ENCODE measurements at regions not wholly inside any gene's neighbourhood (a gene's known extent, or its start where the extent isn't known, plus 50 kb on each side); places are given as distances from the start of the nearest gene placed in this dataset.
"Not testable (repeated sequence)": the region's sequence is repeated elsewhere in the genome, so short reads cannot be mapped to it uniquely, and the experiment has no call there.

GRCh38 chr21:23601549-23601948 lies 2005.7 kb downstream of the MRPL39 start:
- DNase-seq (ENCODE audit: low read depth) = no peak

- DNase-seq (ENCODE audit: low read depth) = no peak
Measured at GRCh38 chr21:23593582-23593981, 2013.7 kb downstream of the MRPL39 start.

GRCh38 chr21:23585419-23585818 lies 2021.9 kb downstream of the MRPL39 start:
- no peak for DNase-seq (ENCODE audit: low read depth)

GRCh38 chr21:23579573-23579972 lies 2027.7 kb downstream of the MRPL39 start:
- no peak for DNase-seq (ENCODE audit: low read depth)

- DNase-seq (ENCODE audit: low read depth) = no peak
Measured at GRCh38 chr21:23578027-23578426, 2029.3 kb downstream of the MRPL39 start.

- DNase-seq (ENCODE audit: low read depth) = no peak
Measured at GRCh38 chr21:23574932-23575331, 2032.3 kb downstream of the MRPL39 start.

- not testable (repeated sequence) for DNase-seq (ENCODE audit: low read depth)
Measured at GRCh38 chr21:23548924-23549323, 2058.4 kb downstream of the MRPL39 start.

- DNase-seq (ENCODE audit: low read depth) = no peak
Measured at GRCh38 chr21:23543333-23543732, 2063.9 kb downstream of the MRPL39 start.

GRCh38 chr21:23542097-23542496 lies 2065.2 kb downstream of the MRPL39 start:
- no peak for DNase-seq (ENCODE audit: low read depth)

GRCh38 chr21:23541571-23541970 lies 2065.7 kb downstream of the MRPL39 start:
- no peak for DNase-seq (ENCODE audit: low read depth)

- no peak for DNase-seq (ENCODE audit: low read depth)
Measured at GRCh38 chr21:23534850-23535249, 2072.4 kb downstream of the MRPL39 start.

- DNase-seq (ENCODE audit: low read depth) = no peak
Measured at GRCh38 chr21:23531444-23531843, 2075.8 kb downstream of the MRPL39 start.

- no peak for DNase-seq (ENCODE audit: low read depth)
Measured at GRCh38 chr21:23524685-23525084, 2082.6 kb downstream of the MRPL39 start.

- DNase-seq (ENCODE audit: low read depth) = no peak
Measured at GRCh38 chr21:23522751-23523150, 2084.5 kb downstream of the MRPL39 start.

GRCh38 chr21:23507501-23507900 lies 2099.8 kb downstream of the MRPL39 start:
- DNase-seq (ENCODE audit: low read depth) = no peak

- DNase-seq (ENCODE audit: low read depth) = no peak
Measured at GRCh38 chr21:23496729-23497128, 2110.6 kb downstream of the MRPL39 start.

GRCh38 chr21:23488245-23488644 lies 2119.0 kb downstream of the MRPL39 start:
- no peak for DNase-seq (ENCODE audit: low read depth)

- DNase-seq (ENCODE audit: low read depth) = no peak
Measured at GRCh38 chr21:23480591-23481270, 2126.6 kb downstream of the MRPL39 start.

GRCh38 chr21:23478381-23478780 lies 2128.9 kb downstream of the MRPL39 start:
- no peak for DNase-seq (ENCODE audit: low read depth)

- DNase-seq (ENCODE audit: low read depth) = no peak
Measured at GRCh38 chr21:23475281-23476219, 2131.7 kb downstream of the MRPL39 start.

GRCh38 chr21:23471877-23472276 lies 2135.4 kb downstream of the MRPL39 start:
- DNase-seq (ENCODE audit: low read depth) = no peak

- no peak for DNase-seq (ENCODE audit: low read depth)
Measured at GRCh38 chr21:23463365-23463764, 2143.9 kb downstream of the MRPL39 start.

GRCh38 chr21:23455676-23456075 lies 2151.6 kb downstream of the MRPL39 start:
- no peak for DNase-seq (ENCODE audit: low read depth)

All from T-helper 22 cell (primary cell).